Neural cell (in vitro differentiated cells): ENCODE measurements at regions not wholly inside any gene's neighbourhood (a gene's known extent, or its start where the extent isn't known, plus 50 kb on each side); places are given as distances from the start of the nearest gene placed in this dataset.

Source experiments
- H2AFZ ChIP-seq: fragments of 200-600, 300-800 bp; sonication (generic), shearing (Covaris generic); 2 replicates; pipeline ENCODE4 v1.6.0; 2014; ENCODE audit warnings: low read depth, mild to moderate bottlenecking, antibody characterized with exemption, low read length, moderate library complexity
- H3F3A ChIP-seq: fragments of 200-600 bp; shearing (Covaris generic); 2 replicates; pipeline ENCODE4 v1.6.1; 2016; ENCODE audit warnings: mild to moderate bottlenecking, moderate library complexity, mixed read lengths, antibody characterized with exemption, low read length; ENCODE audit not compliant: insufficient read depth, poor library complexity, severe bottlenecking
- H3K27ac ChIP-seq: fragments of 200-600, 300-800 bp; sonication (generic), shearing (Covaris generic); 2 replicates; pipeline ENCODE4 v1.5.1; 2014; ENCODE audit warnings: mild to moderate bottlenecking, low read length, moderate library complexity
- H3K27me3 ChIP-seq: fragments of 300-800, 200-600 bp; sonication (generic), shearing (Covaris generic); 2 replicates; pipeline ENCODE4 v1.6.0; 2014; ENCODE audit warnings: mild to moderate bottlenecking, low read depth, low read length, moderate library complexity; ENCODE audit not compliant: insufficient read depth
- H3K36me3 ChIP-seq: fragments of 300-800, 200-600 bp; sonication (generic), shearing (Covaris generic); 2 replicates; pipeline ENCODE4 v1.5.1; 2014; ENCODE audit warnings: mild to moderate bottlenecking, antibody characterized with exemption, low read length, moderate library complexity; ENCODE audit not compliant: insufficient read depth
- H3K4me2 ChIP-seq: fragments of 300-800, 200-600 bp; sonication (generic), shearing (Covaris generic); 2 replicates; pipeline ENCODE4 v1.6.0; 2014; ENCODE audit warnings: mild to moderate bottlenecking, low read length
- H3K4me3 ChIP-seq: fragments of 300-800, 200-600 bp; sonication (generic), shearing (Covaris generic); 2 replicates; pipeline ENCODE4 v1.5.1; 2014; ENCODE audit warnings: mild to moderate bottlenecking, low read length, moderate library complexity
- H3K79me2 ChIP-seq: fragments of 200-600 bp; shearing (Covaris generic); replicated peaks from 2 replicates; pipeline ENCODE4 v1.6.0; 2014; ENCODE audit warnings: mild to moderate bottlenecking, low read length, moderate library complexity; ENCODE audit not compliant: insufficient read depth
- H3K9ac ChIP-seq: fragments of 300-800, 200-600 bp; sonication (generic), shearing (Covaris generic); 2 replicates; pipeline ENCODE4 v1.6.1; 2016; ENCODE audit warnings: mild to moderate bottlenecking, low read length, mixed read lengths
- H3K9me2 ChIP-seq: fragments of 200-600 bp; shearing (Covaris generic); 2 replicates; pipeline ENCODE4 v1.6.1; 2016; ENCODE audit warnings: mild to moderate bottlenecking, low read length, mixed read lengths; ENCODE audit not compliant: insufficient read depth
- H3K9me3 ChIP-seq: fragments of 200-600, 300-800 bp; sonication (generic), shearing (Covaris generic); 2 replicates; pipeline ENCODE4 v1.6.1; 2016; ENCODE audit warnings: mild to moderate bottlenecking, mixed run types, low read length, moderate library complexity, mixed read lengths
- H4K20me1 ChIP-seq: fragments of 200-600 bp; shearing (Covaris generic); 2 replicates; pipeline ENCODE4 v1.6.1; 2016; ENCODE audit warnings: mild to moderate bottlenecking, mixed run types; ENCODE audit not compliant: insufficient read depth
- CTCF ChIP-seq: fragments of 450-650 bp; IDR thresholded peaks from 2 replicates; pipeline ENCODE4 v1.5.1; 2014; ENCODE audit warnings: antibody characterized with exemption, mild to moderate bottlenecking, moderate library complexity; ENCODE audit not compliant: poor library complexity, severe bottlenecking
- EP300 ChIP-seq: fragments of 450-650 bp; conservative IDR thresholded peaks from 2 replicates; pipeline ENCODE4 v1.6.1; 2014; ENCODE audit warnings: antibody characterized with exemption, mild to moderate bottlenecking, moderate library complexity; ENCODE audit not compliant: poor library complexity, severe bottlenecking
- EZH2 ChIP-seq: fragments of 200-600, 300-800 bp; shearing (Covaris generic), sonication (generic); IDR thresholded peaks from 2 replicates; pipeline ENCODE4 v1.6.1; 2014; ENCODE audit warnings: antibody characterized with exemption, low read length, borderline replicate concordance, mild to moderate bottlenecking; ENCODE audit not compliant: insufficient read depth, poor library complexity, severe bottlenecking
- MXI1 ChIP-seq: fragments of 450-650 bp; conservative IDR thresholded peaks from 2 replicates; pipeline ENCODE4 v1.6.1; 2014; ENCODE audit warnings: antibody characterized with exemption, mild to moderate bottlenecking; ENCODE audit not compliant: poor library complexity, severe bottlenecking
- POLR2AphosphoS5 ChIP-seq: IDR thresholded peaks from 2 replicates; pipeline ENCODE4 v1.6.1; 2012
- RAD21 ChIP-seq: fragments of 450-650 bp; conservative IDR thresholded peaks from 2 replicates; pipeline ENCODE4 v1.6.1; 2014; ENCODE audit warnings: antibody characterized with exemption, mild to moderate bottlenecking, moderate library complexity
- REST ChIP-seq: IDR thresholded peaks from 2 replicates; pipeline ENCODE4 v1.6.1; 2012; ENCODE audit warnings: borderline replicate concordance
- SMC3 ChIP-seq: fragments of 450-650 bp; conservative IDR thresholded peaks from 2 replicates; pipeline ENCODE4 v1.6.1; 2014; ENCODE audit warnings: antibody characterized with exemption, mild to moderate bottlenecking, moderate library complexity; ENCODE audit not compliant: poor library complexity
- TAF1 ChIP-seq: IDR thresholded peaks from 2 replicates; pipeline ENCODE4 v1.6.1; 2012; ENCODE audit warnings: low read depth

GRCh38 chr9:28249424-28249823 is 676.1 kb upstream of the C9orf72 start:
- Histone ChIP-seq H3K9me3 (peaks cover 5% of the 10 kb centered on the region), H4K20me1 (no peaks in the 10 kb centered on the region), H3K27ac (no peak overlapping the region), H3K4me3 (no peak overlapping the region), H2AFZ (no peak overlapping the region), H3K9me2 (no peaks in the 10 kb centered on the region), H3K9ac (no peak overlapping the region), H3F3A (no peaks in the 10 kb centered on the region), H3K79me2 (no peaks in the 10 kb centered on the region), H3K4me2 (no peak overlapping the region), H3K36me3 (no peaks in the 10 kb centered on the region), H3K27me3 (no peaks in the 10 kb centered on the region)
- TF ChIP-seq CTCF (no peak), MXI1 (no peak)

DNA sequence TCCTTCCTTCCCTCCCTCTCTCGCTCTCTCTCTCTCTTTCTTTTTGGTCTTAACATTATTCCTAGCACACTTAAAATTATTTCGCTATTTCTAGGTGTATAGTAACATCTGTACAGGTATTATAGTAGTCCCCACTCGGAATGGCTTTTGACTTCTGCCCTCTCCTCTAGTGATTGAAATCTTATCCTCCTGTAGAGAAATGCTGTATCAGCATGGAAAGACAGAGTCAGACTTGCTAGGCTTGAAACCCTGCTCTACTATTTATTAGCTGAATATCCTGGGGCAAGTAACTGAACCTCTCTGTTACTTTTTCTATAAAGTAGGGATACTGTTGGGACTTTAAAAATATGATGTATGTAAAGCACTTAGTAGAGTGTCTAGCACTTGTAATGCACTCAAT is 681.9 kb upstream of the C9orf72 start:
- H3K9me3 ChIP-seq, result no peaks in the 10 kb centered on the region
- no peaks in the 10 kb centered on the region for H3K36me3 ChIP-seq
- no peak overlapping the region for H3K27ac ChIP-seq
- TF ChIP-seq RAD21 (no peak), MXI1 (no peak), CTCF (no peak), EZH2 (no peak)
- no peak overlapping the region for H3K9ac ChIP-seq
- H2AFZ ChIP-seq, result no peak overlapping the region
- H3K4me3 ChIP-seq, result no peak overlapping the region
- H3F3A ChIP-seq, result no peaks in the 10 kb centered on the region
- H3K79me2 ChIP-seq, result no peaks in the 10 kb centered on the region
- no peaks in the 10 kb centered on the region for H3K9me2 ChIP-seq
- H3K4me2 ChIP-seq, result no peak overlapping the region
- no peaks in the 10 kb centered on the region for H3K27me3 ChIP-seq
- H4K20me1 ChIP-seq, result no peaks in the 10 kb centered on the region

DNA sequence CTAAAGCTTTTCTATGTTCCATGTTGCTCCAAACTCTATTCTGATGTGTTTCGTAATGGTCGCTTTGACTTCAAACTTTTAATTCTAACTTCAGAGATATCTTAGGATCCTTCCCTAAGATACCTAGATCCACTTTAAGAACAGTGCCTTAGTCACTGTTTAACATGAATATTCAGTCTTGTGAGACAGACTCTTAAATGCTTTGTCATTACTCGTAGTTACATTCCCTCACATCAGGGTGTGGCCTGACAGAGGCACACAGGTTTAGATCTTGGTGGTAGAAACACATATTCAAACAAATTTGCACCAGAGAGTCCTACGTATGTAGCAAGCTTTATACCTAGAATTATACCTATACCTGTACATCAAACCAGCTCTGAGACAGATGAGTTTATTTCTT is 687.0 kb upstream of the C9orf72 start:
- no peaks in the 10 kb centered on the region for H3K9me2 ChIP-seq
- H3K27ac ChIP-seq, result no peak overlapping the region
- H3K36me3 ChIP-seq, result no peaks in the 10 kb centered on the region
- H3K79me2 ChIP-seq, result no peaks in the 10 kb centered on the region
- no peaks in the 10 kb centered on the region for H3F3A ChIP-seq
- no peak overlapping the region for H2AFZ ChIP-seq
- H3K27me3 ChIP-seq, result no peaks in the 10 kb centered on the region
- H3K9ac ChIP-seq, result no peak overlapping the region
- H4K20me1 ChIP-seq, result no peaks in the 10 kb centered on the region
- H3K4me2 ChIP-seq, result no peak overlapping the region
- H3K4me3 ChIP-seq, result no peak overlapping the region
- TF ChIP-seq MXI1 (no peak), SMC3 (no peak), POLR2AphosphoS5 (no peak), RAD21 (no peak), EZH2 (no peak), REST (no peak), EP300 (no peak), TAF1 (no peak)
- no peaks in the 10 kb centered on the region for H3K9me3 ChIP-seq
